Stimulated activated naive CD4-positive, alpha-beta T cell (primary cell): ENCODE measurements at regions not wholly inside any gene's neighbourhood (a gene's known extent, or its start where the extent isn't known, plus 50 kb on each side); places are given as distances from the start of the nearest gene placed in this dataset.
"Not testable (repeated sequence)": the region's sequence is repeated elsewhere in the genome, so short reads cannot be mapped to it uniquely, and the experiment has no call there.

ENCODE experiments used
- DNase-seq, 6 experiments: peaks; one replicate each; lab custom pipeline; 2025; lab: John Stamatoyannopoulos, UW

- DNase-seq = no peak
Measured at GRCh38 chr13:58488251-58488650, 856.7 kb downstream of the PCDH17 start.

- no peak for DNase-seq
Measured at GRCh38 chr13:58495668-58496067, 864.1 kb downstream of the PCDH17 start.

GRCh38 chr13:58500938-58501337, 869.4 kb downstream of the PCDH17 start:
- no peak for DNase-seq

GRCh38 chr13:58504202-58504700, 872.7 kb downstream of the PCDH17 start:
- DNase-seq = not testable (repeated sequence)

- not testable (repeated sequence) for DNase-seq
Measured at GRCh38 chr13:58505262-58505920, 873.8 kb downstream of the PCDH17 start.

- no peak for DNase-seq
Measured at GRCh38 chr13:58528351-58528750, 896.8 kb downstream of the PCDH17 start.

- no peak for DNase-seq
Measured at GRCh38 chr13:58531614-58532013, 900.1 kb downstream of the PCDH17 start.

GRCh38 chr13:58542530-58542929, 911.0 kb downstream of the PCDH17 start:
- no peak for DNase-seq

GRCh38 chr13:58547419-58547818, 915.9 kb downstream of the PCDH17 start:
- no peak for DNase-seq

GRCh38 chr13:58566176-58566575, 934.6 kb downstream of the PCDH17 start:
- no peak for DNase-seq

GRCh38 chr13:58573743-58574142, 942.2 kb downstream of the PCDH17 start:
- no peak for DNase-seq

GRCh38 chr13:58574791-58575190, 943.2 kb downstream of the PCDH17 start:
- no peak for DNase-seq

- DNase-seq = no peak
Measured at GRCh38 chr13:58579468-58579867, 947.9 kb downstream of the PCDH17 start.

- no peak for DNase-seq
Measured at GRCh38 chr13:58583966-58584365, 952.4 kb downstream of the PCDH17 start.

GRCh38 chr13:58584610-58585009, 953.1 kb downstream of the PCDH17 start:
- DNase-seq = no peak

GRCh38 chr13:58587183-58587582, 955.6 kb downstream of the PCDH17 start:
- no peak for DNase-seq

GRCh38 chr13:58592052-58592451, 960.5 kb downstream of the PCDH17 start:
- DNase-seq = no peak

GRCh38 chr13:58592786-58593185, 961.2 kb downstream of the PCDH17 start:
- DNase-seq = no peak

- DNase-seq = no peak
Measured at GRCh38 chr13:58594747-58595600, 963.4 kb downstream of the PCDH17 start.

GRCh38 chr13:58597552-58597951, 966.0 kb downstream of the PCDH17 start:
- DNase-seq = no peak

GRCh38 chr13:58598241-58598640, 966.7 kb downstream of the PCDH17 start:
- no peak for DNase-seq

GRCh38 chr13:58611117-58611516, 979.6 kb downstream of the PCDH17 start:
- no peak for DNase-seq
